GM23338 (cell line): ENCODE measurements at regions not wholly inside any gene's neighbourhood (a gene's known extent, or its start where the extent isn't known, plus 50 kb on each side); places are given as distances from the start of the nearest gene placed in this dataset.

ENCODE experiments used
- ATAC-seq: fragments of 200-7000 bp; cut with Tn5 transposase; 3 replicates; pipeline ENCODE4 v1.9.1; 2020
- DNase-seq: peaks from one replicate; pipeline ENCODE4 v3.0.0-alpha.2; 2015; ENCODE audit warnings: low spot score
- H2AFZ ChIP-seq: fragments of 200-600 bp; sonication (generic); 2 replicates; pipeline ENCODE4 v1.8.0; 2016; ENCODE audit warnings: antibody characterized with exemption, mild to moderate bottlenecking, moderate library complexity
- H3F3A ChIP-seq: fragments of 200-600 bp; sonication (generic); replicated peaks from 2 replicates; pipeline ENCODE4 v1.8.0; 2017; ENCODE audit warnings: antibody characterized with exemption, mixed run types, low read depth
- H3K27ac ChIP-seq: fragments of 200-600 bp; sonication (generic); 2 replicates; pipeline ENCODE4 v1.6.1; 2016; ENCODE audit warnings: low read depth
- H3K27me3 ChIP-seq: fragments of 200-600 bp; sonication (generic); 2 replicates; pipeline ENCODE4 v1.8.0; 2016; ENCODE audit warnings: mild to moderate bottlenecking, mixed run types, moderate library complexity; ENCODE audit not compliant: insufficient read depth
- H3K36me3 ChIP-seq: fragments of 200-600 bp; sonication (generic); 2 replicates; pipeline ENCODE4 v1.8.0; 2016; ENCODE audit warnings: mild to moderate bottlenecking; ENCODE audit not compliant: insufficient read depth
- H3K4me1 ChIP-seq: fragments of 200-600 bp; sonication (generic); 2 replicates; pipeline ENCODE4 v1.8.0; 2016; ENCODE audit warnings: mild to moderate bottlenecking, moderate library complexity; ENCODE audit not compliant: insufficient read depth
- H3K4me2 ChIP-seq: fragments of 200-600 bp; sonication (generic); 2 replicates; pipeline ENCODE4 v1.7.1; 2017; ENCODE audit warnings: mixed run types
- H3K4me3 ChIP-seq: fragments of 200-600 bp; sonication (generic); 2 replicates; pipeline ENCODE4 v1.6.1; 2016; ENCODE audit warnings: mixed run types
- H3K79me2 ChIP-seq: fragments of 200-600 bp; sonication (generic); replicated peaks from 2 replicates; pipeline ENCODE4 v1.8.0; 2017; ENCODE audit warnings: mild to moderate bottlenecking; ENCODE audit not compliant: insufficient read depth
- H3K9me2 ChIP-seq: fragments of 200-600 bp; sonication (generic); 2 replicates; pipeline ENCODE4 v1.8.0; 2017; ENCODE audit not compliant: insufficient read depth
- H4K20me1 ChIP-seq: fragments of 200-600 bp; sonication (generic); replicated peaks from 2 replicates; pipeline ENCODE4 v1.8.0; 2017; ENCODE audit warnings: mild to moderate bottlenecking; ENCODE audit not compliant: insufficient read depth
- H3K27ac Mint-ChIP-seq: 2 replicates; pipeline ENCODE4 v1.8.0; 2020; ENCODE audit warnings: inconsistent platforms, mild to moderate bottlenecking, moderate library complexity, mixed read lengths
- H3K27me3 Mint-ChIP-seq: 3 replicates; pipeline ENCODE4 v1.8.0; 2022; ENCODE audit warnings: low read depth, mild to moderate bottlenecking, moderate library complexity, mixed read lengths, inconsistent platforms; ENCODE audit not compliant: insufficient read depth, poor library complexity
- H3K36me3 Mint-ChIP-seq: 3 replicates; pipeline ENCODE4 v1.8.0; 2021; ENCODE audit warnings: low read depth, mild to moderate bottlenecking, inconsistent platforms, moderate library complexity, mixed read lengths
- H3K4me1 Mint-ChIP-seq: 3 replicates; pipeline ENCODE4 v1.8.0; 2020; ENCODE audit warnings: mild to moderate bottlenecking, inconsistent platforms, mixed read lengths
- H3K4me3 Mint-ChIP-seq: 3 replicates; pipeline ENCODE4 v1.8.0; 2021; ENCODE audit warnings: moderate library complexity, mild to moderate bottlenecking, inconsistent platforms, mixed read lengths
- H3K9me3 Mint-ChIP-seq: 3 replicates; pipeline ENCODE4 v1.8.0; 2020; ENCODE audit warnings: moderate library complexity, mild to moderate bottlenecking, inconsistent platforms, mixed read lengths
- NANOG ChIP-seq: IDR thresholded peaks from 2 replicates; pipeline ENCODE4 v1.6.1; 2016; ENCODE audit warnings: antibody characterized with exemption, borderline replicate concordance
- POLR2AphosphoS5 ChIP-seq: IDR thresholded peaks from 2 replicates; pipeline ENCODE4 v1.6.1; 2016; ENCODE audit warnings: antibody characterized with exemption, low read depth
- STAT1 ChIP-seq: IDR thresholded peaks from one replicate; pipeline ENCODE4 v1.6.1; 2016; ENCODE audit warnings: antibody characterized with exemption; ENCODE audit not compliant: unreplicated experiment
- ZNF114 ChIP-seq: fragments of 250-450 bp; sonication (Bioruptor Pico); IDR thresholded peaks from 2 replicates; pipeline ENCODE4 v1.5.0; 2020; ENCODE audit warnings: mild to moderate bottlenecking, moderate library complexity
- ZNF331 ChIP-seq: fragments of 250-450 bp; sonication (Bioruptor Pico); IDR thresholded peaks from 2 replicates; pipeline ENCODE4 v1.5.0; 2020; ENCODE audit warnings: low read depth, mild to moderate bottlenecking, moderate library complexity
- TF ChIP-seq, protein P1 (sequence below): IDR thresholded peaks from one replicate; pipeline ENCODE4 v1.6.1; 2018; ENCODE audit warnings: antibody characterized with exemption; ENCODE audit not compliant: unreplicated experiment
- TF ChIP-seq, protein P2 (sequence below): fragments of 250-450 bp; sonication (Bioruptor Pico); IDR thresholded peaks from 2 replicates; pipeline ENCODE4 v1.5.0; 2020; ENCODE audit warnings: mild to moderate bottlenecking, moderate library complexity

DNA sequence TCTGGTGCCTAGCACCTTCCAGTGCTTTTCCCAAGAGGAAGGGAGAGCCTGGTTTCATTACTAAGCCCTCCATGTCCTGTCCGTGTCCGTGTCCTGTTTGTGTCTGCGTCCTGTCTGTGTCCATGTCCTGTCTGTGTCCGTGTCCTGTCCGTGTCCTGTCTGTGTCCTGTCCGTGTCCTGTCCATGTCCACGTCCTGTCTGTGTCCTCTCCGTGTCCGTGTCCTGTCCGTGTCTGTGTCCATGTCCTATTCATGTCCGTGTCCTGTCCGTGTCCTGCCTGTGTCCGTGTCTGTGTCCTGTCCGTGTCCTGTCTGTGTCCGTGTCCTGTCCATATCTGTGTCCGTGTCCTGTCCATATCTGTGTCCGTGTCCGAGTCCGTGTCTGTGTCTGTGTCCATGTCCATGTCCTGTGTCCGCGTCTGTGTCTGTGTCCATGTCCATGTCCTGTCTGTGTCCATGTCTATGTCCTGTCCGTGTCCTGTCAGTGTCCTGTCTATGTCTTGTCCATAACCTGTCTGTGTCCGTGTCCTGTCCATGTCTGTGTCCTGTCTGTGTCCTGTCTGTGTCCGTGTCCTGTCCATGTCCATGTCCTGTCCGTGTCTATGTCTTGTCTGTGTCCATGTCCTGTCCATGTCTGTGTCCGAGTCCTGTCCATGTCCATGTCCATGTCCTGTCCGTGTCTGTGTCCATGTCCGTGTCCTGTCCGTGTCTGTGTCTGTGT lies 54.4 kb upstream of the BHLHE23 start:
- H3K36me3 Mint-ChIP-seq: no peaks in the 10 kb centered on the region; the same call in 1 of the 3 replicates
- Histone ChIP-seq H3K79me2 (no peaks in the 10 kb centered on the region), H3K27ac (no peak overlapping the region), H3K27me3 (peaks cover 5% of the 10 kb centered on the region; the same call in 1 of the 2 replicates), H3K9me2 (no peaks in the 10 kb centered on the region), H3F3A (peaks cover 14% of the 10 kb centered on the region), H3K4me1 (no peaks in the 10 kb centered on the region), H3K36me3 (no peaks in the 10 kb centered on the region), H3K4me3 (no peak overlapping the region), H3K4me2 (no peak overlapping the region), H4K20me1 (no peaks in the 10 kb centered on the region), H2AFZ (no peak overlapping the region)
- H3K4me3 Mint-ChIP-seq: no peak overlapping the region
- H3K4me1 Mint-ChIP-seq: peaks cover 5% of the 10 kb centered on the region; the same call in 1 of the 3 replicates
- no peak overlapping the region for H3K27ac Mint-ChIP-seq
- ATAC-seq: no peak
- peaks cover 17% of the 10 kb centered on the region for H3K27me3 Mint-ChIP-seq
- no peak for DNase-seq
- H3K9me3 Mint-ChIP-seq: peaks cover 12% of the 10 kb centered on the region
- TF ChIP-seq ZNF114 (no peak), ZNF331 (no peak), STAT1 (no peak), POLR2AphosphoS5 (no peak), NANOG (no peak)
- TF ChIP-seq, protein P1, sequence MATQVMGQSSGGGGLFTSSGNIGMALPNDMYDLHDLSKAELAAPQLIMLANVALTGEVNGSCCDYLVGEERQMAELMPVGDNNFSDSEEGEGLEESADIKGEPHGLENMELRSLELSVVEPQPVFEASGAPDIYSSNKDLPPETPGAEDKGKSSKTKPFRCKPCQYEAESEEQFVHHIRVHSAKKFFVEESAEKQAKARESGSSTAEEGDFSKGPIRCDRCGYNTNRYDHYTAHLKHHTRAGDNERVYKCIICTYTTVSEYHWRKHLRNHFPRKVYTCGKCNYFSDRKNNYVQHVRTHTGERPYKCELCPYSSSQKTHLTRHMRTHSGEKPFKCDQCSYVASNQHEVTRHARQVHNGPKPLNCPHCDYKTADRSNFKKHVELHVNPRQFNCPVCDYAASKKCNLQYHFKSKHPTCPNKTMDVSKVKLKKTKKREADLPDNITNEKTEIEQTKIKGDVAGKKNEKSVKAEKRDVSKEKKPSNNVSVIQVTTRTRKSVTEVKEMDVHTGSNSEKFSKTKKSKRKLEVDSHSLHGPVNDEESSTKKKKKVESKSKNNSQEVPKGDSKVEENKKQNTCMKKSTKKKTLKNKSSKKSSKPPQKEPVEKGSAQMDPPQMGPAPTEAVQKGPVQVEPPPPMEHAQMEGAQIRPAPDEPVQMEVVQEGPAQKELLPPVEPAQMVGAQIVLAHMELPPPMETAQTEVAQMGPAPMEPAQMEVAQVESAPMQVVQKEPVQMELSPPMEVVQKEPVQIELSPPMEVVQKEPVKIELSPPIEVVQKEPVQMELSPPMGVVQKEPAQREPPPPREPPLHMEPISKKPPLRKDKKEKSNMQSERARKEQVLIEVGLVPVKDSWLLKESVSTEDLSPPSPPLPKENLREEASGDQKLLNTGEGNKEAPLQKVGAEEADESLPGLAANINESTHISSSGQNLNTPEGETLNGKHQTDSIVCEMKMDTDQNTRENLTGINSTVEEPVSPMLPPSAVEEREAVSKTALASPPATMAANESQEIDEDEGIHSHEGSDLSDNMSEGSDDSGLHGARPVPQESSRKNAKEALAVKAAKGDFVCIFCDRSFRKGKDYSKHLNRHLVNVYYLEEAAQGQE: no peak
- TF ChIP-seq, protein P2, sequence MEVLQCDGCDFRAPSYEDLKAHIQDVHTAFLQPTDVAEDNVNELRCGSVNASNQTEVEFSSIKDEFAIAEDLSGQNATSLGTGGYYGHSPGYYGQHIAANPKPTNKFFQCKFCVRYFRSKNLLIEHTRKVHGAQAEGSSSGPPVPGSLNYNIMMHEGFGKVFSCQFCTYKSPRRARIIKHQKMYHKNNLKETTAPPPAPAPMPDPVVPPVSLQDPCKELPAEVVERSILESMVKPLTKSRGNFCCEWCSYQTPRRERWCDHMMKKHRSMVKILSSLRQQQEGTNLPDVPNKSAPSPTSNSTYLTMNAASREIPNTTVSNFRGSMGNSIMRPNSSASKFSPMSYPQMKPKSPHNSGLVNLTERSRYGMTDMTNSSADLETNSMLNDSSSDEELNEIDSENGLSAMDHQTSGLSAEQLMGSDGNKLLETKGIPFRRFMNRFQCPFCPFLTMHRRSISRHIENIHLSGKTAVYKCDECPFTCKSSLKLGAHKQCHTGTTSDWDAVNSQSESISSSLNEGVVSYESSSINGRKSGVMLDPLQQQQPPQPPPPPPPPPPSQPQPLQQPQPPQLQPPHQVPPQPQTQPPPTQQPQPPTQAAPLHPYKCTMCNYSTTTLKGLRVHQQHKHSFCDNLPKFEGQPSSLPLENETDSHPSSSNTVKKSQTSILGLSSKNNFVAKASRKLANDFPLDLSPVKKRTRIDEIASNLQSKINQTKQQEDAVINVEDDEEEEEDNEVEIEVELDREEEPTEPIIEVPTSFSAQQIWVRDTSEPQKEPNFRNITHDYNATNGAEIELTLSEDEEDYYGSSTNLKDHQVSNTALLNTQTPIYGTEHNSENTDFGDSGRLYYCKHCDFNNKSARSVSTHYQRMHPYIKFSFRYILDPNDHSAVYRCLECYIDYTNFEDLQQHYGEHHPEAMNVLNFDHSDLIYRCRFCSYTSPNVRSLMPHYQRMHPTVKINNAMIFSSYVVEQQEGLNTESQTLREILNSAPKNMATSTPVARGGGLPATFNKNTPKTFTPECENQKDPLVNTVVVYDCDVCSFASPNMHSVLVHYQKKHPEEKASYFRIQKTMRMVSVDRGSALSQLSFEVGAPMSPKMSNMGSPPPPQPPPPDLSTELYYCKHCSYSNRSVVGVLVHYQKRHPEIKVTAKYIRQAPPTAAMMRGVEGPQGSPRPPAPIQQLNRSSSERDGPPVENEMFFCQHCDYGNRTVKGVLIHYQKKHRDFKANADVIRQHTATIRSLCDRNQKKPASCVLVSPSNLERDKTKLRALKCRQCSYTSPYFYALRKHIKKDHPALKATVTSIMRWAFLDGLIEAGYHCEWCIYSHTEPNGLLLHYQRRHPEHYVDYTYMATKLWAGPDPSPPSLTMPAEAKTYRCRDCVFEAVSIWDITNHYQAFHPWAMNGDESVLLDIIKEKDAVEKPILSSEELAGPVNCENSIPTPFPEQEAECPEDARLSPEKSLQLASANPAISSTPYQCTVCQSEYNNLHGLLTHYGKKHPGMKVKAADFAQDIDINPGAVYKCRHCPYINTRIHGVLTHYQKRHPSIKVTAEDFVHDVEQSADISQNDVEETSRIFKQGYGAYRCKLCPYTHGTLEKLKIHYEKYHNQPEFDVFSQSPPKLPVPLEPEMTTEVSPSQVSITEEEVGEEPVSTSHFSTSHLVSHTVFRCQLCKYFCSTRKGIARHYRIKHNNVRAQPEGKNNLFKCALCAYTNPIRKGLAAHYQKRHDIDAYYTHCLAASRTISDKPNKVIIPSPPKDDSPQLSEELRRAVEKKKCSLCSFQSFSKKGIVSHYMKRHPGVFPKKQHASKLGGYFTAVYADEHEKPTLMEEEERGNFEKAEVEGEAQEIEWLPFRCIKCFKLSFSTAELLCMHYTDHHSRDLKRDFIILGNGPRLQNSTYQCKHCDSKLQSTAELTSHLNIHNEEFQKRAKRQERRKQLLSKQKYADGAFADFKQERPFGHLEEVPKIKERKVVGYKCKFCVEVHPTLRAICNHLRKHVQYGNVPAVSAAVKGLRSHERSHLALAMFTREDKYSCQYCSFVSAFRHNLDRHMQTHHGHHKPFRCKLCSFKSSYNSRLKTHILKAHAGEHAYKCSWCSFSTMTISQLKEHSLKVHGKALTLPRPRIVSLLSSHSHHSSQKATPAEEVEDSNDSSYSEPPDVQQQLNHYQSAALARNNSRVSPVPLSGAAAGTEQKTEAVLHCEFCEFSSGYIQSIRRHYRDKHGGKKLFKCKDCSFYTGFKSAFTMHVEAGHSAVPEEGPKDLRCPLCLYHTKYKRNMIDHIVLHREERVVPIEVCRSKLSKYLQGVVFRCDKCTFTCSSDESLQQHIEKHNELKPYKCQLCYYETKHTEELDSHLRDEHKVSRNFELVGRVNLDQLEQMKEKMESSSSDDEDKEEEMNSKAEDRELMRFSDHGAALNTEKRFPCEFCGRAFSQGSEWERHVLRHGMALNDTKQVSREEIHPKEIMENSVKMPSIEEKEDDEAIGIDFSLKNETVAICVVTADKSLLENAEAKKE (CRISPR knock-in tag): no peak
